NCI-H2171 treated with DMSO at 0.1 percent for 48 hours (cell line): ENCODE measurements at regions not wholly inside any gene's neighbourhood (a gene's known extent, or its start where the extent isn't known, plus 50 kb on each side); places are given as distances from the start of the nearest gene placed in this dataset.
"Not testable (repeated sequence)": the region's sequence is repeated elsewhere in the genome, so short reads cannot be mapped to it uniquely, and the experiment has no call there.

ENCODE experiments used
- DNase-seq: peaks from one replicate; lab custom pipeline; 2025; lab: John Stamatoyannopoulos, UW

DNA sequence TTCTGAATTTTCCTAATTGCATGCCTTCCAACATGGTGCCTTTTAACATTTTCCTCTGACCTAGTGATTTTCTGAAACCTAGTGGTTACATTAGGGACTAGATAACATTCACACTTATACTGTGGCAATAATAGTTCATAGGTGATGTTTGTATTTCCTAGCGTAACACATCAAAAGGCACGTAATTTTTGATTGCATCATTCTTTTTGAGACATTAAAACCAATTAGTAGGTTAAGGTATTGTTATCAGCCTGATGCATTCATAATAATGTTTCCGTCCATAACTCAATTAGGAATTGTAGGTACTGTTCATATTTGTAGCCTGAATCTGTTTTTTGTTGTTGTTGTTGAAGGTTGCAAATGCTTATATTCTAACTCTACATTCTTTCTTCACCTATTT lies 192.4 kb downstream of the ANXA1 start:
- no peak for DNase-seq

DNA sequence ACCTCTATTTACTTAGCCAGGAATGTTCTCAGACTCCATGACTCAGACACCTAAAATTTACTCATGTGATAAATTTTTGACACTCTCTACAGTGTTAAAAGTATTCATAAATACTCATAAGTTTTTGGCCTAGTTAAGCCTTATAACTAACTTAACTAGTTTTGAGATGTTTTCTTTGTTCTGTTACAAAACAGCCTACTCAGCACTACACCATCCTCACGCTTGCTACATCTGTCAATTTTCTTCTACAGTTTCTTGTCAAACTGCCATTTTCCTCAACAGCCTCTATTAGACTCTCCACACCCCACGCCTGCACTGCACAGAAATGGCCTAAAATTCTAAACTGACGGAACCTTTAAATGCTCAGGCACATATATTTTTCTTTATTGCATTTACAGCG lies 195.5 kb downstream of the ANXA1 start:
- DNase-seq: no peak

DNA sequence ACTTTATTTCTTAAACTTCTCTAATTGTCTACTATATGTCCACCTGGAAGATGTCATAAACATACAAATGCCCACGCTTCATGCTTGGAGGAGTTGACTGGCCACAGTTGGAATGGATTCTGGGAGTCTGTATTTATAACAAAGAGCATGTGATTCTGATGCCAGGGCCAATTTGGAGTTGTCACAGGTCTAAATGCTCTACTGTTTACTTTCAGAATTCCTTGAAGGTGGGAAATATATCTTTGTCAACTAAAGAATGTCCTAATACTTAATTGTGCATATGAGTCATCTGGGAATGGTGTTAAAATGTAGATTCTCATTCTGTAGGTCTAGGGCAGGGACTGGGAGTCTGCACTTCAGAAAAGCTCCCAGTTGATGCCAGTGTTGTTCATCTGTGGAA lies 196.1 kb downstream of the ANXA1 start:
- DNase-seq: no peak

DNA sequence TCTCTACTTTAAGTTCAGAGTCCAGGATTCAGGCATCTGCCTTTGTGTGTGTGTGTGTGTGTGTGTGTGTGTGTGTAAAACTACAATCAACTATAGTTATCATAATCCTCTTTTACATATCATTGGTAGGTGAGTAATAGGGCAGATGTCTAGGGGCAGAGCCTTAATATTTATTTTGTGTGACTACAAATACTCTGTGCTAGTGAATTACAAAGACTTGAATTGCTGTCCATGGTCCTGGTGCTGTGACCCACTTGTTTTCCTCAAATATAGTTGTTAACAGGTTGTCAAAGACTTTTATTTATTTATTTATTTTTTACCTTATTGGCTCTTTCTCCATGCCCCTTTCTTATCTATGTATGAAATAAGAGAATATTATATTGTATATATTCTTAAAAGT lies 196.8 kb downstream of the ANXA1 start:
- DNase-seq: no peak

DNA sequence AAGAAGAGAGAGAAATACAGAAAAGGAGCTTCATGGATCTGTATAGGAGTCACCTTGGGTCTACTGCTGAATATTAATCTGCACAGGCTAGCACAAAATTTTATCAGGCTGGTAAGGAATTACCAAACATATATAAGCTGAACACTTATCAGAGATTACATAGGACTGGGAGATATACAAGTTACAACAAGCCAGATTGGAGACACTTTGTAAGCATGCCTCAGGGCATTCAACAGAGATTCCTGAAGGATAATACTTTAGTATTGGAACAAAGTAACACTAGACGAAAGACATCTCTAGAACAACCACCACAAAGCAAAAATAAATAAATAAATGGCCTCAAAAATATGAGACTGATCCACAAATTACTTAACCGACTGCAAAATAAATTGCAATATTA lies 197.8 kb downstream of the ANXA1 start:
- no peak for DNase-seq

DNA sequence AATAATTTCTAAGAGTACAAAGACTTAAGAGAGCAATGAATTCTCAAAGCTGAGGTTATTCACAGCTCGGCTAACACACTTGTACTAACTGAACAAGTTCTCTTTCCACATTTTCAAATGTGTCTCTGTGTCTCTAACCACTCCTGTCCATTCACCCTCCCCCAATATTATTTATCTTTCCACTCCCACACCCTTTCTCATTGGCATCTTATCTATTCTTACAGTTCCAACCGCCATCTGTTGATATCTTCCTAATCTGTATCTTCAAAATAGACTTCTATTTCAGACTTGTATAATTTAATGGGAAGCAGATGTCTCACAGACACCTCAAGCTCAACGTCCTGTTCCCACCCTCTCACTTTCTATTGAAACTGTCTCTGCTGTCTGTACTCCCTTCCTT lies 205.9 kb downstream of the ANXA1 start:
- no peak for DNase-seq

DNA sequence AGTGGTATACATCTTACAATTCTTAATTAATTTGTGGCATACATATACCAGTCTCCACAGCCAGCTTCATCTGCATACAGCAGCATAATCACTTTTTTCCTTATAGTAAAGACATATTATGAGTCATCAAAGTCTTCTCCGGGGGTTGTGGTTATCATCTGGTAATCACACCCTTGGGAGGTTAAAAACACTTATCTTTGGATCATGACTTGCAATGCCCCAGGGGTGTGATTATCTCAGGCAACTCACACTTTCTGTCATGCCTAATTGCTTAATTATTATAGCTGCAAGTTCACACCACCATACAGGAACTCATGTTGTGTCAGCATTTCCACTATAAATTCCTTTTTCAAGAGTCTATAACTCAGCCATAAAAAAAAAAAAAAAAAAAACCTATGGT lies 218.4 kb downstream of the ANXA1 start:
- DNase-seq: no peak

DNA sequence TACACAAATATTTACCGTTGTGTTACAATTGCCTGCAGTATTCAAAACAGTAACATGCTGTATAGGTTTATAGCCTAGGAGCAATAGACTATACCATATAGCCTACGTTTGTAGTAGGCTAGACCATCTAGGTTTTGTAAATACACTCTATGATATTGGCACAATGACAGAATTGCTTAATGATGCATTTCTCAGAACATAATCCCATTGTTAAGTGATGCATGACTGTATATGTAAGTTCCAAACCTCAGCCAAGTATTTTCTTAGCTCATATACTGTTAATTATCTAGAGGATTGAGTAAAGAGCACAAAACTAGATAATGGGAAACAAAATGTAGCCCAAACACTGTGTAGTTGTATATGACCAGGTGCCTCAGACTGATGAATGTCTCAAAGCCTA lies 220.1 kb downstream of the ANXA1 start:
- no peak for DNase-seq

DNA sequence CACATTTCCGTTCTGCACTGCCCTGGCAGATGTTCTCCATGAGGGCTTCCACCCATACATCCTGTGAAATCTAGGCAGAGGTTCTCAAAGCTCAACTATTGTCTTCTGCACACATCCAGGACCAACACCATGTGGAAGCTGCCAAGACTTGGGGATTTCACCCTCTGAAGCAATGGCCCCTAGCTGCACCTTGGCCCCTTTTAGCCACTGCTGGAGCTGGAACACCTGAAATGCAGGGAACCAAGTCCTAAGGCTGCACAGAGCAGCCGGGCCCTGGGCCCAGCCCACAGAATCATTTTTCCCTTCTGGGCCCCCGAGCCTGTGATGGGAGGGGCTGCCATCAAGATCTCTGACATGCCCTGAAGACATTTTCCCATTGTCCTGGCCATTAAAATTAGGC lies 228.7 kb downstream of the ANXA1 start:
- DNase-seq: no peak

DNA sequence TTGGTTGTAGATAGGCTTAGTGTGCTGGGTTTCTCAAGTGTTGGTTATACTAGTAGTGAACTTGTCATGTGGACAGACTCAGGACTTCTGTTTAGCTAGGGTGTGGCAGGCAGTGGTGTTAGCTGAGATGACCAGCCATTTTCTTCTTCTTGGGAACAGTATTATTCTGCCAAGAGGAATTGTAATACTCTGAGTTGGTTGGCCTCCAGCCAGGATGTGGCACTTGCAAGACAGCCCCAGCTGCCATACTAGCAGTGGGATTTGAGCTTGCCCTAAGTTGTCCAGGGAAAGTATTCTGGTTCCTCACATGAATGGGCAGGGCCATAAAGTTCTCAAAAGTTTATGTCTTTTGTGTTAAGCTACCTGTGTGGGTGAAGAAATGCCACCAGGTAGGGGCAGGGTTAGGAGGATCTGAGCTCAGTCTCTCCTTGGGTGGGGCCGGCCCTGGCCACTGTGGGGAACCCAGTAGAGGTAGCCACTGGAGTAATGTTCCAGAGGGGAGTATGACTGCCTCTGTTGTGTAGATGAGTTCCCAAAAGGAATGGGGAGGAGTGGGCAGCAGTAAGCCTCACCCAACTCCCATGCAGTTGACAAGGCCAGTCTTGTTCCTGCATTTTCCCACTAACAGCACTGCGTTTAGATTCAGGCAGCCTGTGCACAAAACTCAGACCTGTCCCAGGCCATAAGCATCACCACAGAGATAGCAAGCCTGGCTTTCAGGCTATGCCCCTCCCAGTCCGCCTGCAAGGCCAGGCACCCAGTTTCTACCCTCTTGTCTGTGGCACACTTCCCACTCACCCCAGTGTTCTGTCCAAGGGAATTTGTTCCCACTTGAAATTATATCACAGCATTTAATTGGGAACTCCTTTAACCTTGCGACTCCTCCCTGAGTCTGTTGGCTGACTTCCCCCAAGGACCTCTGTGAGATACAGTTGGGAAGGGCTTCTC lies 250.7 kb downstream of the ANXA1 start:
- DNase-seq: no peak

DNA sequence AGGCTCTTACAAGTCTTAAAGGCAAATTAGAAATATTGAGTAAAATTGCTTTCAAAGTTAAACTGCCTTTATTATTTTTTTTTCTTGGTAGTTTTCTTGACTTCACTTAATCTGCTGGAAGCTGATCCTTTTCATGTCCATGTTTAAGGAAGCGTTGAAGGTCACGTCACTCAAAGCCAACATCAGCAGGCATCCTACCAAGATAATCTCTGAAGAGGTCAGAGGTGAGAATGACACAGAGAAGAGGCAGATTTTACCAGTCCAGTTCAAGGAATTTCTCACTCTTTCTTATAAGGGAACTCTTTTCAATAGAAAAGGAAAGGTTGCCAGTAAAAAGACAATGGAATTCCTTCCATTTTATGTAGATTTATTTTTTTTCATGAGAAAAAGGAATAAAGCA lies 259.8 kb downstream of the ANXA1 start:
- no peak for DNase-seq

DNA sequence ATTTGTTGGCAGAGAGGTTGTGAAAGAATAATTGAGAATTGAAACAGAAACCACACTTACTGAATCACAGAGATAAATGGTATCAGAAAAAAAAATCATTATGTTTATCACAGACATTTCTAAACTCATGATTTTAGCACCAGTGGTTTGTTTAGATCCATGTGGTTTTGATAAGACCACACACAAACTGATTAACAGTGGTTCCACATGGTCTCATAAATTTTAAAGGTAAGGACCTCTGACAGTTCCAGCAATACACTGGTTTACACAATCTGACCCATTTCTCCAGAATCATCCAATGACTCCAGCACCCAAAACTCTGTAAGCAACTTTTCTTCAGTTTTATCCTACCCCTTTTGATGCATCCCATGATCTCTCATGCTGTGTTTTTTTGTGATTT lies 261.2 kb downstream of the ANXA1 start:
- DNase-seq: no peak

DNA sequence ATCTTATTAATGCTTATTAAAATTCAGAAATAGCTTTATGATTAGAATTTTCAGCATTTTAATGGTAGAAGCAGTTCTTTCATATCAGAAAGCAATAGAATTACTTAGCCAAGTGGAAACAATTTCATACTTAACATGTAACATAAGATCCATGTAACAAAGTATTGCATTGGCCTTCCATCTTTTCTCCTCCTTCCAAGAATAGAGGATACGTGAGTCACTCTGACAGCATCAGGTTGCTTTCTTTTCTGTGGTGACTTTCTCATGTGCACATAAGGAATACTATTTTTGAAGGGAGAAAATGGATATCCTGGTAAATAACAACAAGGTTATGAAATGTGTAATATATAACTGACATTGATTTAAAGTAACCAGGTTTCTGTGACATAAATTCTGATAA lies 272.2 kb downstream of the ANXA1 start:
- DNase-seq: no peak

DNA sequence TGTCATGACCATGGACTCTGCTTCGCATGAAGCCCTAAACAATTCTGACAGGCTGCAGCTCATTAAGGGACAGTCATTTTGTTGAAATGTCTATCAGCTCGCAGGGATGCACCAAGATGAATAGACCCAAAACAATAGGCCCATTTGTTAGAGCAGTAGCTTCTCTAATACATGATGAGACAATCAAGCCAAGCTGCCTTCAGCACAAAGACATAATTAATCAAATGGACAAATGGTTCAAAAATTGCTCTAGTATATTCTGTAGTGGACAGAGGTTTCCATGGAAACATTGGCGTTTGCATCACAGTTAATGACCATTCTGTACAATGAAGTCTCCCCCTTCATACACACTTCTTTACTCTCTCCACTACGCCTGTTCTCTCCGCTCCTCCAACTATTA lies 274.6 kb downstream of the ANXA1 start:
- DNase-seq: no peak

DNA sequence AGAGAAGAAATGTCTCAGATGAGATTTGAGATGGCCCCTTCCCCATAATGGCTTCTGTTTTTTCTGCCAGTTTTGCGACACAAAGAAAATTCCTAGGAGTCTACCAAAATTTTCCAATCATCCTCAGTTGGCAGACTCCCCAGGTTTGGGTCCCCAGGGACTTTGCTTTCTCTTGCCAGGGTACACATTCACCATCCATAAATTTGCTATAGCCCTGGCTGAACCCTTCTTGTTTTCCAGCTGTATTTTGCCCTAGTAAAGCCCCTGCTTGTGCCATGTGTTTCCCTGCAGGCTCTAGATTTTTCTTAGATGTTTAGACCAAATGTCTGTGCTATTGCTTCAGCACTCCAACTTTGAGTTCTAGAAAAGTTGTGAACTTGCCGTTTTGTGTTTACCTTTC lies 283.2 kb downstream of the ANXA1 start:
- DNase-seq: no peak

DNA sequence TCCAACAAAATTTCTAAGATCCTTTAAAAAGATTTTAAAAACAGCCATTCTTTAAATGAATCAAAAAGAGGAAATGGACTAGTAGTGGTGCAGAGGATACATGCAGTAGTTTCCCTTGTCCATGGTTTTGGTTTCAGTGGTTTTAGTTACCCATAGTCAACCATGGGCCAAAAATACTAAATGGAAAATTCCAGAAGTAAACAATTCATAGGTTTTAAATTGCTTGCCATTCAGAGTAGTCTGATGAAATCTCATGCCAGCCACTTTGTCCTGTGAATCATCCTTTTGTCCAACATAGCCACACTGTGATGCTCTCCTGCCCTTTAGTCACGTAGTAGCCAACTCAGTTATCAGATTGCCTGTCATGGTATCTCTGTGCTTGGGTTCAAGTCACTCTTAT lies 286.1 kb downstream of the ANXA1 start:
- DNase-seq: no peak

DNA sequence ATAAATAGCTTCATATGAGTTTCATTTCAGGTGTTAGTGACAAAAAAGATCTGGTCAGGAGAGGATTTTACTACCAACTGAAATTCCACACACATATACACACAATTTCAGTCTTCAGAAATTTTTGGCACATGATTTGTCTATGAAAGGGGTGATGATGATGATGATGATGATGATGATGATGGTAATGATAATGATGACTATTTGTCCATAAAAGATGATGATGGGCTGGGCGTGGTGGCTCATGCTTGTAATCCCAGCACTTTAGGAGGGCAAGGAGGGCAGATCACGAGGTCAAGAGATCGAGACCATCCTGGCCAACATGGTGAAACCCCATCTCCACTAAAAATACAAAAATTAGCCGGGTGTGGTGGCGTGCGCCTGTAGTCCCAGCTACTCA lies 288.2 kb downstream of the ANXA1 start:
- DNase-seq: not testable (repeated sequence)

DNA sequence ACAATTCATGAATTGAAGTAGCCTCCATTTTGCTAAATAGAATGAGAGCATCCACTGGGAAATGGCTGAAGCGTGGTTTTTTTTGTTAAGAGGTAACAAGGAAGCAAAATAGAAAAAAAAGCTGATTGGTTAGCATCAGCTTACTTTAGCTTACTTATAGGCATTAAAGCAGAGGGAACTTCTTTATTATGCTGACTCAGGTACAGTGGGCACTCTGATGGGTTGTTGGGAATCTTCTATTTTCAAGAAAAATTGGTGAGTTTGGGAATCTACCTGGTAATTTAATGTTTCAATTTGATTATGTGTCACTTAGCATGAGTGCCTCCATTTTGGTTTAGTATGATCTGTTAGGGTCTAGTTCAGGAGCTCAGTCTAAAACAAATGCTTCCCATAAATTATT lies 289.6 kb downstream of the ANXA1 start:
- DNase-seq: no peak

DNA sequence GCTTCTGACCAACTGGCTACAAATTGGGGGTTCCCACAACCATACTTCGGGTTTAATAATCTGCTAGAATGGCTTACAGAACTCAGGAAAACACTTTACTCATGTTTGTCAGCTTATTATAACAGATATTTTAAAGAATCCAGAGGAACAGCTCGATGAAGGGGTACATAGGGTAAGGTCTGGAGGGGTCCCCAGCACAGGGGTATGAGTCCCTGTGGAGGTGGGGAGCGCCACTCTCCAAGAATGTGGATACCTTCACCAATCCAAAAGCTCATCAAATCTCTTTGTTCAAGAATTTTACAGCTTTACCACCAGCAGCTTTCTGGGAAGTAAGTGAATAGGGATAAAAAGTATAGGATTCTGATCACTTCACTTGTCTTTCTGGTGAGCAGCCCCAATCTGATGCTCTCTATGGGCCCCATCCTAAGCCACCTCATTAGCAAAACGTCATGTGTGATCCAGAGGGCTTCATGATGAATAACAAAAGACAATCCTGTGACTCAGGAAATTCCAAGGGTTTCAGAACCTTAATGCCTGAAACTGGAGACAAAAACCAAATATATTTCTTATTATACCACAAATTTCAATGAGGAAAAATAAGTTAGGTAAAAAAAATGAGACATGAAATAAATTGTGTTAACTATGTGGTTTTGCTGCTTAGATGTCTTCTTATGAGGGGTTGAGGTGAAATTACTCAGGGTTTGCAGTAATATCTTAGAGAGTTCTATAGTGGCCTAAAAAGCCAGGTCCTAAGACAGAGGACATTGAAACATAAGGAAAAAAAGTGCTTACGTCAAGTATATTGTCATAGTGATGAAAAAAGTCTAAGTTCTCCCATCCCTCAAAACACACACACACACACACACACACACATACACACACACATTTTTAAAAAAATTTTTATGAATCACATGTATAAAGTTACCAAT lies 290.5 kb downstream of the ANXA1 start:
- DNase-seq: no peak

DNA sequence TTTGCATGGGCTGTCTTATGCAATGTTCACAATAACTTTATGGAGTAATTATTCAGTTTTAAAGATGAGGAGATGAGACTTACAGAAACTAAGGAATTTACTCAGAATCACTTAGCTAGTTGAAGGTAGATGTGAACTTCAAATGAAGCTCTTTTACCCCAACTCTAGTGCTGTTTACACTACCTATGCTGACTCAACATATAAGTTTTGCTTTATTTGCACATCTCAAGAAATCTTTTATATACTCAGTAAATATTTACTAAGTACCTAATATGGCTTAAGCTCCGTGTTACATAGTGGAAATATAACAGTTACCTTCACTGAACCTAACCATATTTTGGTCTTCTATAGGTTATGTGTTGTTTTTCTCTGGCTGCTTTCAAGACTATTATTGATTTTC lies 293.2 kb downstream of the ANXA1 start:
- no peak for DNase-seq

DNA sequence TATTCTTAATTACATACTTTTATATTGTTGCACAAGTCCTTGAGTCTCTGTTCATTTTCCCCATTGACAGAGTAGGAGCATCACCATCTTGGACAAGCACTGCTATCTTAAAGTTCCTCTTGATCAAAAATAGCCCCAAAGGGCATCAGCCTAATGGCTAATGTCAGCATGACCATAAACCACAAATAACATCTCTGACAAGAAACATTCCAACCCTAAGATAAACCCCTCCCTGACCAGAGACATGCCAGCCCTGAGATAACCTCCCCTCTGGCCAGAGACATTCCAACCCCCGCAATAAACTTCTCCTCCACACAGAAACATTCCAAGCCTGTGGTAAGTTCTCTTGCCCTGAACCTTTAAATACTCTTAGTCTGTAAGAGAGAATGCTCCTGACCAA lies 293.7 kb downstream of the ANXA1 start:
- DNase-seq: not testable (repeated sequence)

DNA sequence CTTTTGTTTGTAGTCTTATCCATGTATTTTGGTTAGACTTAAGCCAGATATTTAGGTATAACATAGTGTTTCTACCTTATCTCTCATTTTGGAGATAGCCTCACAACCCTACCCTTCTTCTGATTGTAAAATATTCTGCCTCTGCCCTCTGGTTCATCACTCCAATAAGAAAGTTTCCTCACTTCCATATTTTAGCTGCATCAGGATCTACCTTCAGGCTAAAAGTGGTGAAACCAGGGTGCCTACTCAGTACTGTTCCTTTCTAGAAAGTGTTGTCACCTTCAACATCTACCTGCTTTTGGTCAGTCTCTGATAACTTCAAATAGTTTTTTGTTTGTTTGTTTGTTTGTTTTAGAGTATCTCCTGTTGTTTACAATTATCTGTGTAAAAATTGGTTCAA lies 294.6 kb downstream of the ANXA1 start:
- no peak for DNase-seq

DNA sequence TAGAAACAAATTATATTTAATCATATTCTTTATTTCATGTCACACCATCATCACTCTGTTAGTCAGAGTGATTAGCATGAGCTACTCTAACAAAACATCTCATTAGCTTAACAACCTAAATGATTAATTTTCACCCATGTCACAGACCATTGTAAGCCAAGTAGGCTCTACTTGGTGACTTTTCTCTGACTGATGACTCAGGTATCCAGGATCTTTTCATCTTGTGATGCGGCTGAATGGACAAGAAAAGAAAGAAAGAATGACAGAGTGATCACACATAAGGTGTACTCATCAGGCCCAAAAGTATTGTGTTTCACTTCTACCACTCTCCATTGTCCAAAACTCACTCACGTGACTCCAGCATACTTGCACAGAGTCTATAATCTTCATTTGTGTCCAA lies 299.3 kb downstream of the ANXA1 start:
- no peak for DNase-seq
